ENCODE measurements at regions not wholly inside any gene's neighbourhood (a gene's known extent, or its start where the extent isn't known, plus 50 kb on each side); places are given as distances from the start of the nearest gene placed in this dataset.

GRCh38 chr13:99823961-99824360, 147.6 kb downstream of the ZIC5 start:
- H3K27ac Mint-ChIP-seq (ENCODE audit: unreplicated experiment): no peak overlapping the region
- TF ChIP-seq CTCF (IDR thresholded peaks at IDR 0.05; ENCODE audit: partially characterized antibody, unreplicated experiment): no peak
- no peaks in the 10 kb centered on the region for H3K27me3 Mint-ChIP-seq (ENCODE audit: unreplicated experiment)
- peaks cover 10% of the 10 kb centered on the region for H3K36me3 Mint-ChIP-seq (ENCODE audit: unreplicated experiment)
- no peak overlapping the region for H3K4me3 Mint-ChIP-seq (ENCODE audit: unreplicated experiment)
- peaks cover 8% of the 10 kb centered on the region for H3K4me1 Mint-ChIP-seq (ENCODE audit: low read depth, unreplicated experiment)
- no peak for DNase-seq
- H3K9me3 Mint-ChIP-seq (ENCODE audit: unreplicated experiment): no peaks in the 10 kb centered on the region

- TF ChIP-seq CTCF (IDR thresholded peaks at IDR 0.05; ENCODE audit: partially characterized antibody, unreplicated experiment): no peak
- no peak overlapping the region for H3K27ac Mint-ChIP-seq (ENCODE audit: unreplicated experiment)
- H3K4me1 Mint-ChIP-seq (ENCODE audit: low read depth, unreplicated experiment): peaks cover 8% of the 10 kb centered on the region
- H3K4me3 Mint-ChIP-seq (ENCODE audit: unreplicated experiment): no peak overlapping the region
- H3K27me3 Mint-ChIP-seq (ENCODE audit: unreplicated experiment): no peaks in the 10 kb centered on the region
- DNase-seq: no peak
- no peaks in the 10 kb centered on the region for H3K9me3 Mint-ChIP-seq (ENCODE audit: unreplicated experiment)
- peaks cover 10% of the 10 kb centered on the region for H3K36me3 Mint-ChIP-seq (ENCODE audit: unreplicated experiment)
Observed at GRCh38 chr13:99822820-99823219, 148.7 kb downstream of the ZIC5 start.

GRCh38 chr13:99821741-99822140, 149.8 kb downstream of the ZIC5 start:
- H3K9me3 Mint-ChIP-seq (ENCODE audit: unreplicated experiment): no peaks in the 10 kb centered on the region

GRCh38 chr13:99819967-99820366, 151.6 kb downstream of the ZIC5 start:
- Mint-ChIP-seq H3K27ac (ENCODE audit: unreplicated experiment) (no peak overlapping the region), H3K4me3 (ENCODE audit: unreplicated experiment) (peak overlapping the region; percentile 23), H3K4me1 (ENCODE audit: low read depth, unreplicated experiment) (peaks cover 6% of the 10 kb centered on the region), H3K9me3 (ENCODE audit: unreplicated experiment) (no peaks in the 10 kb centered on the region), H3K27me3 (ENCODE audit: unreplicated experiment) (peaks cover 2% of the 10 kb centered on the region), H3K36me3 (ENCODE audit: unreplicated experiment) (peaks cover 5% of the 10 kb centered on the region)
- DNase-seq: no peak
- TF ChIP-seq CTCF (IDR thresholded peaks at IDR 0.05; ENCODE audit: partially characterized antibody, unreplicated experiment): no peak

More at GRCh38 chr13:99821741-99822140, 149.8 kb downstream of the ZIC5 start:
- DNase-seq: no peak
- Mint-ChIP-seq H3K4me3 (ENCODE audit: unreplicated experiment) (no peak overlapping the region), H3K4me1 (ENCODE audit: low read depth, unreplicated experiment) (peaks cover 8% of the 10 kb centered on the region), H3K27me3 (ENCODE audit: unreplicated experiment) (no peaks in the 10 kb centered on the region), H3K27ac (ENCODE audit: unreplicated experiment) (no peak overlapping the region), H3K36me3 (ENCODE audit: unreplicated experiment) (peaks cover 8% of the 10 kb centered on the region)
- no peak for TF ChIP-seq CTCF (IDR thresholded peaks at IDR 0.05; ENCODE audit: partially characterized antibody, unreplicated experiment)

GRCh38 chr13:99816321-99816720, 155.2 kb downstream of the ZIC5 start:
- Mint-ChIP-seq H3K27me3 (ENCODE audit: unreplicated experiment) (peaks cover 3% of the 10 kb centered on the region), H3K4me3 (ENCODE audit: unreplicated experiment) (no peak overlapping the region), H3K4me1 (ENCODE audit: low read depth, unreplicated experiment) (peaks cover 6% of the 10 kb centered on the region), H3K36me3 (ENCODE audit: unreplicated experiment) (no peaks in the 10 kb centered on the region), H3K27ac (ENCODE audit: unreplicated experiment) (no peak overlapping the region), H3K9me3 (ENCODE audit: unreplicated experiment) (no peaks in the 10 kb centered on the region)
- DNase-seq: no peak
- no peak for TF ChIP-seq CTCF (IDR thresholded peaks at IDR 0.05; ENCODE audit: partially characterized antibody, unreplicated experiment)
